ENCODE measurements at regions not wholly inside any gene's neighbourhood (a gene's known extent, or its start where the extent isn't known, plus 50 kb on each side); places are given as distances from the start of the nearest gene placed in this dataset.
A peak's percentile ranks its signal among the peaks of the same experiment; 100 is the strongest.
"Not testable (repeated sequence)": the region's sequence is repeated elsewhere in the genome, so short reads cannot be mapped to it uniquely, and the experiment has no call there.

DNA sequence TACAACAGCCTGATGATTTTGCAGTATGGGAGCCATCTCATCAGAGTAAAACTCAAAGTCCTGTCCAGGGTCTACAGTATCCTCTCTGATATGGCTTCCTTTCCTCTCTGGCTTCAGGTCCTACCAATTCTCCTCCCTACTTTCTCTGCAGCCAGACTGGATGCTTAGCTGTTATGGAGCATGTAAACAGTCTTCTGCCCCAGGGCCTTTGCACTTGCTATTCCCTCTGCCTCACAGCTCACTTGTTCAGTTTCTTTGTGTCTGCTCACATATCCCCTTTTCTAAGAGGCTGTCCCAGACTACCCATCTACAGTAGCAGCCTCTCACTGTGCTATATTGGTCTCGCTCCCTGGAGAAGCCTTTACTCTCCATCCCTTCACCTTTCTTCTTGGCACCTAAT is 62.2 kb downstream of the TLNRD1 start:
- H3K4me1 ChIP-seq (ENCODE audit: control insufficient read depth in 4 of 4, insufficient read depth in 4 of 4, low read length in 3 of 4), result peaks cover 5 to 29% (median 22%) of the 10 kb centered on the region in 4 donors
- no peak overlapping the region for H3K27ac ChIP-seq (ENCODE audit: low read depth in 1 of 2, low read length in 2 of 2)
- no peak overlapping the region for H3K9ac ChIP-seq (ENCODE audit: low read depth in 1 of 2, low read length in 2 of 2)
- no peak for DNase-seq (ENCODE audit: low spot score)
- H3K27me3 ChIP-seq (ENCODE audit: control insufficient read depth in 4 of 4, insufficient read depth in 4 of 4, low read length in 3 of 4), result no peaks in the 10 kb centered on the region
- 98% methylated on average over 1 of the region's 1 CpG for WGBS
- TF ChIP-seq EGR1 (IDR thresholded peaks at IDR 0.05; ENCODE audit: low read depth in 2 of 2), result no peak
- TF ChIP-seq YY1 (IDR thresholded peaks at IDR 0.05), result no peak
- TF ChIP-seq, protein P1, sequence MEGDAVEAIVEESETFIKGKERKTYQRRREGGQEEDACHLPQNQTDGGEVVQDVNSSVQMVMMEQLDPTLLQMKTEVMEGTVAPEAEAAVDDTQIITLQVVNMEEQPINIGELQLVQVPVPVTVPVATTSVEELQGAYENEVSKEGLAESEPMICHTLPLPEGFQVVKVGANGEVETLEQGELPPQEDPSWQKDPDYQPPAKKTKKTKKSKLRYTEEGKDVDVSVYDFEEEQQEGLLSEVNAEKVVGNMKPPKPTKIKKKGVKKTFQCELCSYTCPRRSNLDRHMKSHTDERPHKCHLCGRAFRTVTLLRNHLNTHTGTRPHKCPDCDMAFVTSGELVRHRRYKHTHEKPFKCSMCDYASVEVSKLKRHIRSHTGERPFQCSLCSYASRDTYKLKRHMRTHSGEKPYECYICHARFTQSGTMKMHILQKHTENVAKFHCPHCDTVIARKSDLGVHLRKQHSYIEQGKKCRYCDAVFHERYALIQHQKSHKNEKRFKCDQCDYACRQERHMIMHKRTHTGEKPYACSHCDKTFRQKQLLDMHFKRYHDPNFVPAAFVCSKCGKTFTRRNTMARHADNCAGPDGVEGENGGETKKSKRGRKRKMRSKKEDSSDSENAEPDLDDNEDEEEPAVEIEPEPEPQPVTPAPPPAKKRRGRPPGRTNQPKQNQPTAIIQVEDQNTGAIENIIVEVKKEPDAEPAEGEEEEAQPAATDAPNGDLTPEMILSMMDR (IDR thresholded peaks at IDR 0.05; ENCODE audit: low read depth, low read length, missing input control), result no peak
- H3K4me3 ChIP-seq (ENCODE audit: low read depth in 1 of 3, low read length in 3 of 3), result no peak overlapping the region
- H3K36me3 ChIP-seq (ENCODE audit: control insufficient read depth in 4 of 4, insufficient read depth in 3 of 4, low read depth in 1 of 4, low read length in 3 of 4), result no peaks in the 10 kb centered on the region
- no peaks in the 10 kb centered on the region for H3K9me3 ChIP-seq (ENCODE audit: control insufficient read depth in 4 of 4, low read length in 3 of 4)

DNA sequence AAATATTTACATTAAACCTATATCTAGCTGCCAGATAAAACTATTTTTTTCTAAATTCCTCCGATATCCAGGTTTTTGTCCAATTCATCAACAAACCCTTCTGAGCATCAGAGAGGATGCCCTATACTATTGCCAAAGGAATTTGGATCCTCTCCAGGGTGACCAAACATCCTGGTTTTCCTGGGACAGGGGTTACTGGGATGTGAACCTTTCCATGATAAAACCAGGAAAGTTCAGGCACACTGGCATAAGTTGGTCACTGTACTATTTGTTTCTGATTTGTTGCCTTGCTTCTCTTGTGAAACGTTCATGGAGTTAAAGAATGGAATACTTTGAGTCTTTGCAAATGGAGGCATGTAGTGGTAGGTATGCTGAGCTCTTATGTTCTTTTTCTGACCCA is 63.5 kb downstream of the TLNRD1 start:
- no peaks in the 10 kb centered on the region for H3K36me3 ChIP-seq (ENCODE audit: control insufficient read depth in 4 of 4, insufficient read depth in 3 of 4, low read depth in 1 of 4, low read length in 3 of 4)
- TF ChIP-seq JUND (IDR thresholded peaks at IDR 0.05) (no peak), SP1 (IDR thresholded peaks at IDR 0.05) (peak; percentile 89), RXRA (IDR thresholded peaks at IDR 0.05) (peak; percentile 77 to 96), TAF1 (conservative IDR thresholded peaks at IDR 0.05) (no peak), FOXA1 (IDR thresholded peaks at IDR 0.05) (no peak), RAD21 (IDR thresholded peaks at IDR 0.05) (peak; percentile 15 to 54), HNF4G (IDR thresholded peaks at IDR 0.05) (peak; percentile 40), YY1 (IDR thresholded peaks at IDR 0.05) (peak; percentile 41), GABPA (IDR thresholded peaks at IDR 0.05 in 1 of 2, conservative IDR thresholded peaks at IDR 0.05 in 1 of 2) (no peak), NR2F2 (IDR thresholded peaks at IDR 0.05) (peak; percentile 35), FOXA2 (IDR thresholded peaks at IDR 0.05) (no peak), EGR1 (IDR thresholded peaks at IDR 0.05; ENCODE audit: low read depth in 2 of 2) (peak; percentile 44 to 56), HNF4A (conservative IDR thresholded peaks at IDR 0.05) (peak; percentile 58 to 81)
- TF ChIP-seq, protein P2, sequence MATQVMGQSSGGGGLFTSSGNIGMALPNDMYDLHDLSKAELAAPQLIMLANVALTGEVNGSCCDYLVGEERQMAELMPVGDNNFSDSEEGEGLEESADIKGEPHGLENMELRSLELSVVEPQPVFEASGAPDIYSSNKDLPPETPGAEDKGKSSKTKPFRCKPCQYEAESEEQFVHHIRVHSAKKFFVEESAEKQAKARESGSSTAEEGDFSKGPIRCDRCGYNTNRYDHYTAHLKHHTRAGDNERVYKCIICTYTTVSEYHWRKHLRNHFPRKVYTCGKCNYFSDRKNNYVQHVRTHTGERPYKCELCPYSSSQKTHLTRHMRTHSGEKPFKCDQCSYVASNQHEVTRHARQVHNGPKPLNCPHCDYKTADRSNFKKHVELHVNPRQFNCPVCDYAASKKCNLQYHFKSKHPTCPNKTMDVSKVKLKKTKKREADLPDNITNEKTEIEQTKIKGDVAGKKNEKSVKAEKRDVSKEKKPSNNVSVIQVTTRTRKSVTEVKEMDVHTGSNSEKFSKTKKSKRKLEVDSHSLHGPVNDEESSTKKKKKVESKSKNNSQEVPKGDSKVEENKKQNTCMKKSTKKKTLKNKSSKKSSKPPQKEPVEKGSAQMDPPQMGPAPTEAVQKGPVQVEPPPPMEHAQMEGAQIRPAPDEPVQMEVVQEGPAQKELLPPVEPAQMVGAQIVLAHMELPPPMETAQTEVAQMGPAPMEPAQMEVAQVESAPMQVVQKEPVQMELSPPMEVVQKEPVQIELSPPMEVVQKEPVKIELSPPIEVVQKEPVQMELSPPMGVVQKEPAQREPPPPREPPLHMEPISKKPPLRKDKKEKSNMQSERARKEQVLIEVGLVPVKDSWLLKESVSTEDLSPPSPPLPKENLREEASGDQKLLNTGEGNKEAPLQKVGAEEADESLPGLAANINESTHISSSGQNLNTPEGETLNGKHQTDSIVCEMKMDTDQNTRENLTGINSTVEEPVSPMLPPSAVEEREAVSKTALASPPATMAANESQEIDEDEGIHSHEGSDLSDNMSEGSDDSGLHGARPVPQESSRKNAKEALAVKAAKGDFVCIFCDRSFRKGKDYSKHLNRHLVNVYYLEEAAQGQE (IDR thresholded peaks at IDR 0.05), result peak; percentile 29
- TF ChIP-seq, protein P3, sequence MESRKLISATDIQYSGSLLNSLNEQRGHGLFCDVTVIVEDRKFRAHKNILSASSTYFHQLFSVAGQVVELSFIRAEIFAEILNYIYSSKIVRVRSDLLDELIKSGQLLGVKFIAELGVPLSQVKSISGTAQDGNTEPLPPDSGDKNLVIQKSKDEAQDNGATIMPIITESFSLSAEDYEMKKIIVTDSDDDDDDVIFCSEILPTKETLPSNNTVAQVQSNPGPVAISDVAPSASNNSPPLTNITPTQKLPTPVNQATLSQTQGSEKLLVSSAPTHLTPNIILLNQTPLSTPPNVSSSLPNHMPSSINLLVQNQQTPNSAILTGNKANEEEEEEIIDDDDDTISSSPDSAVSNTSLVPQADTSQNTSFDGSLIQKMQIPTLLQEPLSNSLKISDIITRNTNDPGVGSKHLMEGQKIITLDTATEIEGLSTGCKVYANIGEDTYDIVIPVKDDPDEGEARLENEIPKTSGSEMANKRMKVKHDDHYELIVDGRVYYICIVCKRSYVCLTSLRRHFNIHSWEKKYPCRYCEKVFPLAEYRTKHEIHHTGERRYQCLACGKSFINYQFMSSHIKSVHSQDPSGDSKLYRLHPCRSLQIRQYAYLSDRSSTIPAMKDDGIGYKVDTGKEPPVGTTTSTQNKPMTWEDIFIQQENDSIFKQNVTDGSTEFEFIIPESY (IDR thresholded peaks at IDR 0.05), result no peak
- TF ChIP-seq, protein P4, sequence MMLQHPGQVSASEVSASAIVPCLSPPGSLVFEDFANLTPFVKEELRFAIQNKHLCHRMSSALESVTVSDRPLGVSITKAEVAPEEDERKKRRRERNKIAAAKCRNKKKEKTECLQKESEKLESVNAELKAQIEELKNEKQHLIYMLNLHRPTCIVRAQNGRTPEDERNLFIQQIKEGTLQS (IDR thresholded peaks at IDR 0.05), result peak; percentile 39
- TF ChIP-seq, protein P5, sequence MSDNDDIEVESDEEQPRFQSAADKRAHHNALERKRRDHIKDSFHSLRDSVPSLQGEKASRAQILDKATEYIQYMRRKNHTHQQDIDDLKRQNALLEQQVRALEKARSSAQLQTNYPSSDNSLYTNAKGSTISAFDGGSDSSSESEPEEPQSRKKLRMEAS (IDR thresholded peaks at IDR 0.05), result no peak
- TF ChIP-seq, protein P1 (IDR thresholded peaks at IDR 0.05; ENCODE audit: low read depth, low read length, missing input control), result no peak
- H3K4me3 ChIP-seq (ENCODE audit: low read depth in 1 of 3, low read length in 3 of 3), result no peak overlapping the region
- peak overlapping the region in 1 of 2 donors; percentile 43 for H3K27ac ChIP-seq (ENCODE audit: low read depth in 1 of 2, low read length in 2 of 2)
- no peak for DNase-seq (ENCODE audit: low spot score)
- no peak overlapping the region for H3K9ac ChIP-seq (ENCODE audit: low read depth in 1 of 2, low read length in 2 of 2)
- WGBS, result 32% methylated on average over 2 of the region's 2 CpGs
- H3K27me3 ChIP-seq (ENCODE audit: control insufficient read depth in 4 of 4, insufficient read depth in 4 of 4, low read length in 3 of 4), result no peaks in the 10 kb centered on the region
- H3K9me3 ChIP-seq (ENCODE audit: control insufficient read depth in 4 of 4, low read length in 3 of 4), result no peaks in the 10 kb centered on the region
- H3K4me1 ChIP-seq (ENCODE audit: control insufficient read depth in 4 of 4, insufficient read depth in 4 of 4, low read length in 3 of 4), result peaks cover 5 to 29% (median 22%) of the 10 kb centered on the region in 4 donors

DNA sequence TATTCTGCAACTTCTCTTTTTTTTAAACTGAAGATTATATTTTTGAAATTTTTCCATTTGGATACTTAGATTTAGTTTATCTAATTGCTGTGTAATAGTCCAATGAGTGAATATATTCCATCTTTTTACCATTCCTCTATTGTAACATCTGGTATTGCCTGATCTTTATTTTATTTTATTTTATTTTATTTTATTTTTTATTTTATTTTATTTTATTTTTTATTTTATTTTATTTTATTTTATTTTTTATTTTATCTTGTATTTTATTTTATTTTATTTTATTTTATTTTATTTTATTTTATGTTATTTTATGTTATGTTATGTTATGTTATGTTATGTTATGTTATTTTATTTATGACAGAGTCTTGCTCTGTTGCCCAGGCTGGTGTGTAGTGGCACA is 66.5 kb upstream of the CFAP161 start:
- not testable (repeated sequence) for H3K36me3 ChIP-seq (ENCODE audit: control insufficient read depth in 4 of 4, insufficient read depth in 3 of 4, low read depth in 1 of 4, low read length in 3 of 4); H3K9ac ChIP-seq (ENCODE audit: low read depth in 1 of 2, low read length in 2 of 2); H3K27ac ChIP-seq (ENCODE audit: low read depth in 1 of 2, low read length in 2 of 2); H3K4me3 ChIP-seq (ENCODE audit: low read depth in 1 of 3, low read length in 3 of 3); H3K9me3 ChIP-seq (ENCODE audit: control insufficient read depth in 4 of 4, low read length in 3 of 4); DNase-seq (ENCODE audit: low spot score); H3K4me1 ChIP-seq (ENCODE audit: control insufficient read depth in 4 of 4, insufficient read depth in 4 of 4, low read length in 3 of 4); H3K27me3 ChIP-seq (ENCODE audit: control insufficient read depth in 4 of 4, insufficient read depth in 4 of 4, low read length in 3 of 4)

Measured in liver (tissue), 8 donors.